PFSK-1 (cell line): ENCODE measurements at regions not wholly inside any gene's neighbourhood (a gene's known extent, or its start where the extent isn't known, plus 50 kb on each side); places are given as distances from the start of the nearest gene placed in this dataset.

Experiments used
- FOXP2 ChIP-seq: optimal IDR thresholded peaks from 2 replicates; pipeline ENCODE3; 2011; ENCODE audit warnings: borderline replicate concordance, control low read depth, inconsistent platforms; ENCODE audit not compliant: insufficient read depth; ENCODE audit errors: extremely low read length, extremely low read depth
- POLR2AphosphoS5 ChIP-seq: IDR thresholded peaks from 2 replicates; pipeline ENCODE4 v1.6.1; 2012; ENCODE audit warnings: low read depth, mild to moderate bottlenecking, control low read depth, low read length, moderate library complexity
- REST ChIP-seq, 2 experiments: IDR thresholded peaks; 2 replicates each; pipeline versions ENCODE4 v1.6.1 to v1.8.0; 2011 to 2012; ENCODE audit warnings: low read depth in 2 of 2, low read length in 2 of 2, control low read depth in 1 of 2, inconsistent platforms in 1 of 2, mild to moderate bottlenecking in 1 of 2, moderate library complexity in 1 of 2; ENCODE audit not compliant: insufficient read depth in 1 of 2
- SIN3A ChIP-seq: IDR thresholded peaks from 2 replicates; pipeline ENCODE4 v1.6.1; 2012; ENCODE audit warnings: mild to moderate bottlenecking, low read length, moderate library complexity, borderline replicate concordance; ENCODE audit not compliant: insufficient read depth
- TAF1 ChIP-seq: IDR thresholded peaks from 2 replicates; pipeline ENCODE4 v1.6.1; 2012; ENCODE audit warnings: low read length, control low read depth, borderline replicate concordance; ENCODE audit not compliant: insufficient read depth

DNA sequence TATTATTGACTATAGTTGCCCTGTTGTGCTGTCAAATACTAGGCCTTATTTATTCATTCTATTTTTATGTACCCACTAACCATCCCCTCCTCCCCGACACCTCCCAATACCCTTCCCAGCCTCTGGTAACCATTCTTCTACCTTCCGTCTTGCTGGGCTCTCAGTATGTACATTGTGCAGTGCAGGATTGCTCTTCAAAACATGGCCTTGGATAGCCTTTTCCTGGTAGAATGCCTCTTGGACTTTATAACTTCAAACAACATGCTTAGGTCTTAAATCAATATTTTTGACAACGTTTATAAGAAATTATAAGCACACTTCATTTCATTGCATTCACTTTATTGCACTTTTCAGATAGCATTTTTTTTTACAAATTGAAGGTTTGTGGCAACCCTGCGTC is 172.6 kb upstream of the ACTBL2 start:
- TF ChIP-seq SIN3A (no peak), FOXP2 (no peak), POLR2AphosphoS5 (no peak), REST (IDR thresholded peaks at IDR 0.05; ENCODE audit: insufficient read depth in 1 of 2, low read depth in 2 of 2, low read length in 2 of 2) (no peak), TAF1 (no peak)

DNA sequence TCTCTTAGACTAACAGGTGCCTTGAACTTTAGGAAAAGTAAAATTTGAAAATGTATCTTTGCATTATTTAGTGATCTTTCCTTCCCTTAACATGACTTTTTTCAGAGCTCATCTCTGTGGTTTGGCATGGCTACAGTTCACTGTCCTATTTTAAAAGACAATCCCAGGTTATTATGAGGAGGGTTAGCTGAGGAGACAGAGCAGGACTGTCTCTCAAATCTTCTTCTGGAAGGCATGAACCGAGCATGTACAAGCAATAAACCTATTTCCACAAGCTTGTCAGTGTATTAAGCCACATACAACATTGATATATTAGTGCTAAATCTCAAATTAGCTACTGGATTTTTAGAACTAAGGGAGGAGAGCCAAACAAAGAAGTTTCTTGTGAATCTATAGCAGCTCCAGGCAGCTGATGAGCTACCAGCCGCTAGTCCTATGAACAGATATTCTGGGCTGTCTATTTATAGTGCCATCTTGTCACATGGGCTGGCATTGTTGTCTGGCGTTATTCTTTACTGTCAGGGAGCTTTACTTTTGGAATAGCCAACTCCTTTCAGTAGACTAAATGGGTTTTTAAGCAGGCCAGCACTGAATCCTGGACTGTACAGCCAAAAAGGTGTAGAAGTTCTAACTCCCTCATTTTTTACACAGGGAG is 171.2 kb upstream of the ACTBL2 start:
- no peak for TF ChIP-seq REST (IDR thresholded peaks at IDR 0.05; ENCODE audit: insufficient read depth in 1 of 2, low read depth in 2 of 2, low read length in 2 of 2)
- no peak for TF ChIP-seq TAF1
- TF ChIP-seq POLR2AphosphoS5, result no peak
- no peak for TF ChIP-seq SIN3A
- no peak for TF ChIP-seq FOXP2

- TF ChIP-seq POLR2AphosphoS5 (no peak), SIN3A (no peak), REST (IDR thresholded peaks at IDR 0.05; ENCODE audit: insufficient read depth in 1 of 2, low read depth in 2 of 2, low read length in 2 of 2) (no peak), TAF1 (no peak), FOXP2 (no peak)
Measured at GRCh38 chr5:57651127-57651526, 168.5 kb upstream of the ACTBL2 start.

- TF ChIP-seq FOXP2 (no peak), SIN3A (no peak), POLR2AphosphoS5 (no peak), TAF1 (no peak), REST (IDR thresholded peaks at IDR 0.05; ENCODE audit: insufficient read depth in 1 of 2, low read depth in 2 of 2, low read length in 2 of 2) (no peak)
Measured at GRCh38 chr5:57650360-57651069, 167.9 kb upstream of the ACTBL2 start.

GRCh38 chr5:57642698-57643097 is 160.1 kb upstream of the ACTBL2 start:
- no peak for TF ChIP-seq REST (IDR thresholded peaks at IDR 0.05; ENCODE audit: insufficient read depth in 1 of 2, low read depth in 2 of 2, low read length in 2 of 2)
- TF ChIP-seq POLR2AphosphoS5, result no peak
- no peak for TF ChIP-seq TAF1
